Hematopoietic multipotent progenitor cell treated with erythropoietin and hydrocortisone succinate and interleukin-3 and kit ligand, for 17 days (in vitro differentiated cells): ENCODE measurements at regions not wholly inside any gene's neighbourhood (a gene's known extent, or its start where the extent isn't known, plus 50 kb on each side); places are given as distances from the start of the nearest gene placed in this dataset.

Experiments used
- DNase-seq: peaks from one replicate; pipeline ENCODE4 v3.0.0-alpha.2; 2015; ENCODE audit warnings: low spot score

DNA sequence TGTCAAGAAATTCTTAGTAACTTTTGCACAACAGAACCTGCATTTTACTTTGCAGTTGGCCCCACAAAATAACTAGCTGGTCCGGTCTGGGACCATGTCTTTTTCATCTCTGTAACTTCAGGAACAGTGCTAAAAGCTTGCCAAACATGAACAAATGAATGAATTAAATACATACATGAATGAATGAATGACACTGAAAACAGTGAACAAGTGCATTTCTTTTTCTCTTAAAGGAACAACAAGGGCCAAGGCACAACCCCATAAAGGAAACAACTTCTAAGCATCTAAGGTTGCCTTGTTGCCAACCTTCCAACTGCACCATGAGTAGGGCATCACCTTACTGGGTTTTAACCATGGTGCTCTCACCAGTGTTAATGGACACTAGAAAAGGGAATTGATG lies 534.4 kb upstream of the PKN2 start:
- no peak for DNase-seq

- no peak for DNase-seq
Measured at GRCh38 chr1:88150330-88150729, 533.7 kb upstream of the PKN2 start.

GRCh38 chr1:88163187-88163586 lies 520.9 kb upstream of the PKN2 start:
- no peak for DNase-seq

- DNase-seq = no peak
Measured at GRCh38 chr1:88168126-88168525, 515.9 kb upstream of the PKN2 start.

- DNase-seq = no peak
Measured at GRCh38 chr1:88169139-88169538, 514.9 kb upstream of the PKN2 start.

- DNase-seq = no peak
Measured at GRCh38 chr1:88169939-88170338, 514.1 kb upstream of the PKN2 start.

- no peak for DNase-seq
Measured at GRCh38 chr1:88175120-88175630, 508.9 kb upstream of the PKN2 start.

DNA sequence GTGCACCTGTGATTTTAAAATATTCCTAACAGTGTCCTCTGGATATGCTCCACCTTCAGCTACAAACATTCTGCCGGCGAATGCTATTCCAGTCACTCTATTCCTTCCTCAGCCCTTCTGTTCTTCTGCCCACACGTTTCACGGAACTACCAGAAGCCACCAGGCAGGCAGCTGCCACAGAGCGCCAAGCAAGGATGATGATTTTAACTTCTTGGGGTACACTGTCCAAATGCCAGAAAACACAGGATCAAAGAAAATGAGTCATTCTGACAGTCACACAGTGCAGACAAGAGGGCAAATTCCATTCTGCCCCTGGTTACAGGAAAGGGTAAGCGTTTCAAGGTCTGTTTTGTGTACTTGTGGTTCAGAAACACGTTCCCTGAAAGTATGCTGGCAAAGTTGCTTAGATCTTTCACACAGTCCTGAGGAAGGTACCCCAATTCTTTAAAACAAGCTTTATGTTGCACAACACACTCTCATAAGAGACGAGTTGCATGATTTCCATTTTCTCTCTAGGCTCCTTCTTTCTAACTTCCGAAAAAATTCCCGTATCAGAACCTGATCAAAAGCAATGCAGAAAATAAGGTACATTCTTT lies 508.3 kb upstream of the PKN2 start:
- DNase-seq = no peak

- DNase-seq = no peak
Measured at GRCh38 chr1:88179943-88180342, 504.1 kb upstream of the PKN2 start.

GRCh38 chr1:88180449-88181108 lies 503.5 kb upstream of the PKN2 start:
- DNase-seq = peak; percentile 15

DNA sequence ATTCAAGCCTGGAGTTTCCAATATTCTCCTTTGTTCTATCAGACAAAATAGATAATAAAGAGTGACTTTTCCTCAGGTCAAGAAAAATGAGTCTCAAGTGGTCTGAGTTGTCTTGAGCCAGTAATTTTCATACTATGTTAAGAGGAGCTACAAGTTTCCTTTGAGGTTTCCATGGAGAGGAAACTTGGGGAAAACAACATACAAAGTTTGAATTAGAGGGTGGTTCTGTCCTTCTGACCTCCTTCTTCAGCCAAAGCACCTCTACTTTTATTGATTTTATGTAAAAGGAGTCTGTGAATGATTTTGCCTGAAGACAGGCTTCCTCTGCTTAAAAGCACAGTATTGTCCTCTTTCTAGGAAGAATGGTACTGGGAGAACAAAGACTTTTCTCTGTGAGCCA lies 497.2 kb upstream of the PKN2 start:
- no peak for DNase-seq

DNA sequence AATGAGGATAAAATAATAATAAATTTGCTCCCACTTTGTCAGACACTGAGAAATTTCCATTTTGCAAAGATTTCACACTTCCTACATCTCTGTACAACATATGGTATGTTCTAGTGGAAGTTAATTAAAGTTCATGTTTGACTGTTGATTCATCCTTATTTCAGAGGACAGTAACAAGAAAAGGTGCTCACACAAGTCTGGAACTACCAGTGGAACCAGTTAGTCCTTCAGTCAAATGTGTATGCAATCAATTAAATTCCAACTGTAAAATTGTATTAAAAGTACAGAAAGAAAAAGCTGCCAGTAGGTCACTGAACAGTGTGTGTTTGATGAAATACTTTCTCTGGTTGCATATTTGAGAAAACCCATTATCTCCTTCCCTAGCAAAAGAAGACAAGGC lies 496.0 kb upstream of the PKN2 start:
- no peak for DNase-seq

DNA sequence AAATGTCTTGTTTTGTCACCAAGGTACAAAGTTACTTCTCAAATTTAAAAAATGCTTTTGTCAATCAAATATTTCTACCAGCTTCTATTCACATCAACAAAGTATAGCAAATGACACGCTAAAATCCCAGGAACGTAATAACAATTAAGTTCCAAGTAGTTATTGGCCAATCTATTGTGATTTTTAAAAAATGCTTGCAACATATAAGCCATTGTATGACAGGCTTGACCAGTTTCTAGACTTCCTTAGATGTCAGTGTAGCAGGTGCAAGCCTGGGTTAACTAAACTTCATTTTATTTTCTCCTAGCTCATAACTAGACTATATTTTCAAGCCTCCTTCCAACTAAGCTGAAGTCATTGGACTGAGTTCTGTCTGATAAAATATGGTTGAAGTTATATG lies 494.5 kb upstream of the PKN2 start:
- no peak for DNase-seq

GRCh38 chr1:88191917-88192316 lies 492.2 kb upstream of the PKN2 start:
- DNase-seq = no peak

DNA sequence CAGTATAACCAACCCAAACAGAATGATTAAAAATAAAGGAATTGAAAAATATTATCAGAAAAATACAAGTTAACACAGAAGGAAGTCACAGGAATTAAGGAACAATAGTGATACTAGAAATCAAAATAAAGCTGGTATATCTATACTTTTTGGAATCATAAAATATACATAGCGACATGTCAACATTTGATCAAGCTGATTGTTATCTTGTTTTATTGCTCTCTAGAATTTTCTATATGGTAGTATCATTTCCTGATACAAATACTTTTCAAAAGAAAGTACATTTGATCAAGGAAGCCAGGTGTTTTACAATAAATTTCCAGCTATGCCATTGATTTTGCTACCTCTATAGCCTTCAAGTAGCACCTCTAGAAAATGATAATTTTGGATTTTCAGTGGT lies 489.5 kb upstream of the PKN2 start:
- DNase-seq = no peak

- DNase-seq = no peak
Measured at GRCh38 chr1:88200545-88200944, 483.5 kb upstream of the PKN2 start.

DNA sequence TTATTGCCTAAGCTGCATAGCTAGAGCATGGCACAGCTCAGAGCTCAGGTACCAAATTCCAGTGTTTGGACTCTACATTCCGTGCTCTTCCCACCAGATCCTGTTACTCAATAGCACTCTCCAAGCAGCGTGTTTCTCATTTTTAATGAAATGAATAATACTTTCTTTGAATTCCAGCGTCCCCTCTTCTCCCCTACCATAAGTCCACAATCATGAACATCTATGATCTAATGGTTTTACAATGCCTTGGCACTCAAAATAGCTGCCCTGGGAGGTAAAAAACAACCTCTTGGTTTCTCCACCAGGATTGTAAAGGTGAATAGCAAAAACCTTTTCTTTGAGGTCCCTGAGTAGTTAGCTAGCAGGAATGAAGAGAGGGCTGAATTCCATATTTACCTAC lies 480.0 kb upstream of the PKN2 start:
- DNase-seq = no peak

- DNase-seq = no peak
Measured at GRCh38 chr1:88204612-88205167, 479.4 kb upstream of the PKN2 start.

GRCh38 chr1:88208389-88208788 lies 475.7 kb upstream of the PKN2 start:
- DNase-seq = no peak

DNA sequence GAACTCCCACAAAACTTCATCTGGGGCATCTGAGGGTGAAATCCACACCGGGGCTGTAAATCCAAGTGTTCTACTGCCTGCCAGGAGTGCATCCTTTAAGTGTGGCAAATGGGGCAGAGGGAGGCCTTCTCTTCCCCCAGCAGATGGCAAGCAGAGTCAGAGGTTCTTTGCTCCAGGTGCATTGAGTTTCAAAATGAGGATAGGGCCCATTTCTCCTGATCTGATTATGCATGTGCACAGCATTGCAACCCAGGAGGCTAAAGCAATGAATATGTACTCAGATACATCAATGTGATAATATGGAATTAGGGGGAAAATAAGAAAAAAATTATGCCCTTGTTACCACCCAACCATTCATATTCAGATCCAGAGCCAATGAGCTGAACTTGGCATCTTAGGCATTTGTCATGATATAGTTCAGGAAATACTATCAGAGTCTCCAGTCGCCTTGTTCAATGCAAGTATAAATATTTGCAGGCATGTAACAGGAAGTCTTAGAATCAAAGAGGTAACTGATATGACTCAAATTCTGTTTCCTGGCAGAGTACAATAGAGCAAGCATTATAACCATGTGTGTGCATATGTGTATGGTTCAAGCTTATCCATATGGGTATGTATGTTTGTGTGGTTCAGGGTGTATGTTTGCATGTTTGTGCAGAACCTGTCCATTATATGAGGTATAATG lies 473.8 kb upstream of the PKN2 start:
- DNase-seq = no peak

DNA sequence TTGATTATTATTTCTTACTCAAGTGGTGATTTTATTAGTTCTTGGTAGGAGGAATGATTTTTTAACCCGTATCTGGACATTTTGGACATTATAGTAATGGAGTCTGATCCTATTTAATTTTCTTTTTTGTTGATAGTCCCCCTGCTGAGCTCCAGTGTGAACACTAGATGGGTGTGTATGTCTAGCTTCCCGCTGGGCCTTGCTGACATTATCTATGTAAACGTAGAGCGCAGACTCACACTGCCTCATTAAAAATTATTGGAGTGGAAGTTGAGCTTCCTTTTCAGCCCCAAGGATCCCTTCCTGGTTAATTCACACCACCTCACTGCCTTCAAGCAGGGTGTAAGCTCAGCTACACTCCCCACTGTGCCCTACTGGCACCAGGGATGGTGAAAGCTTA lies 467.6 kb upstream of the PKN2 start:
- no peak for DNase-seq

- DNase-seq = no peak
Measured at GRCh38 chr1:88217386-88217785, 466.7 kb upstream of the PKN2 start.

GRCh38 chr1:88219521-88219920 lies 464.6 kb upstream of the PKN2 start:
- DNase-seq = no peak
